GM12801 (cell line): ENCODE measurements at regions not wholly inside any gene's neighbourhood (a gene's known extent, or its start where the extent isn't known, plus 50 kb on each side); places are given as distances from the start of the nearest gene placed in this dataset.

Source experiments
- TF ChIP-seq, protein P1 (sequence below): IDR thresholded peaks from one replicate; pipeline ENCODE4 v1.5.1; 2011; ENCODE audit warnings: control low read depth; ENCODE audit not compliant: insufficient read length; ENCODE audit errors: extremely low read depth

DNA sequence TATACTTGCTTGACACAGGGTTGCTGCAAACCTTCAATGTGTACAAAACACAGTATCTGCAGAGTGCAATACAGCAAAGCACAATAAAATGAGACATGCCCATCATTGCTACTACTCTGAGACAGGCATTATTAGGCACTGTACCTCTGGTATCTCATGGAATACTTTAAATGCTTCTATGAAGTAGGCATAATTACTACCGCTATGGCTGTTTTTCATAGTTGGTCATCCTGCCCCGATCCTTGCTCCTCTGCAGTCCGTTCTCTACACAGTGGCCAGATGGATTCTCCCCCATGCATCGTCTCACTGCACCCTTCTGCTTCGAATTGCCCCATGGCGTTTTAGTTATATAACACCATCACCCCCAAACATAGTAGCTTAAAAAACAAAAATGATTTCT lies 83.0 kb upstream of the UBL3 start:
- TF ChIP-seq, protein P1, sequence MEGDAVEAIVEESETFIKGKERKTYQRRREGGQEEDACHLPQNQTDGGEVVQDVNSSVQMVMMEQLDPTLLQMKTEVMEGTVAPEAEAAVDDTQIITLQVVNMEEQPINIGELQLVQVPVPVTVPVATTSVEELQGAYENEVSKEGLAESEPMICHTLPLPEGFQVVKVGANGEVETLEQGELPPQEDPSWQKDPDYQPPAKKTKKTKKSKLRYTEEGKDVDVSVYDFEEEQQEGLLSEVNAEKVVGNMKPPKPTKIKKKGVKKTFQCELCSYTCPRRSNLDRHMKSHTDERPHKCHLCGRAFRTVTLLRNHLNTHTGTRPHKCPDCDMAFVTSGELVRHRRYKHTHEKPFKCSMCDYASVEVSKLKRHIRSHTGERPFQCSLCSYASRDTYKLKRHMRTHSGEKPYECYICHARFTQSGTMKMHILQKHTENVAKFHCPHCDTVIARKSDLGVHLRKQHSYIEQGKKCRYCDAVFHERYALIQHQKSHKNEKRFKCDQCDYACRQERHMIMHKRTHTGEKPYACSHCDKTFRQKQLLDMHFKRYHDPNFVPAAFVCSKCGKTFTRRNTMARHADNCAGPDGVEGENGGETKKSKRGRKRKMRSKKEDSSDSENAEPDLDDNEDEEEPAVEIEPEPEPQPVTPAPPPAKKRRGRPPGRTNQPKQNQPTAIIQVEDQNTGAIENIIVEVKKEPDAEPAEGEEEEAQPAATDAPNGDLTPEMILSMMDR, result no peak

DNA sequence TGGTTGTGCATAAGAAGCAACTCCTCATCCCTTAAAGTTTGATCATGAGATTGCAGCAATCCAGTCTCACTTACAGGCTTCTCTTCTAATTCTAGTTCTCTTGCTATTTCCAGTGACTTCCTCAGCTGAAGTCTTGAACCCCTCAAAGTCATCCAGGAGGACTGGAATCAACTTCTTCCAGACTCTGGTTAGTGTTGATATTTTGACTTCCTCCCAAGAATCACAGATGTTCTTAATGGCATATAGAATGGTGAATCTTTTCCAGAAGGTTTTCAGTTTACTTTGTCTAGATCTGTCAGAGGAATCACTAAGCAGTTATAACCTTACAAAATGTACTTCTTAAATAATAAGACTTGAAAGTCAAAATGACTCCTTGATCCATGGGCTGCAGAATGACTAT lies 81.3 kb upstream of the UBL3 start:
- TF ChIP-seq, protein P1, result no peak

DNA sequence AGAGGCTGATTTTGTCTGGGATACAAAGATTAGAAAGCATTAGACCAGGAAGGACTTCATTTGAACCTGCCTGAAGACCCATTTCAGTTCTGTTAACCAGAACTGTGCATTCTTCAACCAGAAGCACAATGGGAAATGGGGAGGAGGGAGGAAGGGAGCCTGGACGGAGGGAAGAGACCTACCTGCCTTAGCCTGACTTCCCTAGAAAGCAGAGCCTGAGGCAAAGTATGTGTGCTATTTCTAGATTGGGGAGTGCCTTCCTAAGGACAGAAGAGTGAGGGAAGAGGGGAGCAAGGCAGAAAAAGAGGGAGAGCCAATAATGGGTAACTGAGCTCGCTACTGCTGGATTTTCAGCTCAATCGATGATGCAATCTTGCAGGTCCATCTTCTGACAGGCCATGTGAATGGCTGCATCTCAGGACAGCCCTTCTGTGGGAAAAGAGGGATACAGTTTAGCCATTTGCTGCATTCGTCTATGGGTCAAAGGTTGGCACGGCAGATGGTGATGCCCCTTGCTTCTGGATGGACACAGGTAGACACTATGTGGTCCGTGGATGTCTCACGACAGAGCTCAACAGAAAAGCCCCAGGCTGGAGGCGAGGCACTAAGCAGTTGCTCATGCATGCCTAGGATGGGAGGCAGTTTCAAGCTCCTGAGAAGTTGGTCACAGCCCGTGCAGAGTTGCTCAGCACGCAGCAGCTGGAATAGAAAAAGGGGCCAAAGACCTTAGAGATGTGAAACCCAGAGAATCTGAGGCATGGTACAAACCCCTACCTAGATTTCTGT lies 78.8 kb upstream of the UBL3 start:
- TF ChIP-seq, protein P1, result no peak

DNA sequence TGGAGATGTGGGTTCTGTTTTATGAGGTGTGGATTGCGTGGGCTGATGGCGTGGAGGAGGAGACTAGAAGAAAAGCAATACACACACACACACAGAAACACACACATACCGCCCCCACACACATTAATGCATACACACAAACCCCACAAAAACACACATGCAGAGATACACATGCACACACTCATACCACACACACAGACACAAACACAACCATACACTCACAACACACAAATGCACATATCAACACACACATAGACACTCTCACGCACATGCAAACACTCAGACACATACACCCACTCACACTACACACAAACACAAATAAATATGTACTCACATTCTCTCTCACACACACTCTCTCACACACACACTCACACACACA lies 75.7 kb upstream of the UBL3 start:
- TF ChIP-seq, protein P1, result no peak

DNA sequence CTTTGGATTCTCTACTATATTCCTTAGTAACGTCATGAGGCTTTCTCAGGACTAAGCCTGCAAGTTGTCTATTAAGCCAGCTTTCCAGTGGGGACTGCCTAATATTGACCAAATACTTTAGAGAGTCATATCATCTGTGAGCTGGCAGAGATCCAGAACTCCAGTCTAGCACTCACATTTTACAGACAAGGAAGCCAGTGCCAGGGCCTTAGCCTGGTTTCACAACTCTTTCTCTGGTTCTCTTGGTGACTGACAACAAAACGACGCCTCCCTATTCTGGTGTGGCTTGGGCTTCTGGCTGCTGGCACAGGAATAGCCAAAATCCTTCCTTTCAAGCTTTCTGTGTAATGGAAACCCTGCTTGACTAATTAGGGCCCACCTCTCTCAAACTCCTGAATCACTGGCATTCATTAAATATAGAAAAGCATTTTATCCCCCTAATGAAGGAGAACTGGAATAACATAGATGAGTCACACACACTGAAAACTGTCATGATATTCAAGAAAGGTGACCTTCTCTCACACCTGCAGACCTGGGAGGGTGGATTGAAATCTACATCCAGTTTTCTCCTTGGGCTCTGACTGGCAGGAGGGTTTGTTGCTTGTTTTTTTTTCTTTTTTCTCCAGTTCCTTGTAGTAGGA lies 75.2 kb upstream of the UBL3 start:
- TF ChIP-seq, protein P1, result no peak

DNA sequence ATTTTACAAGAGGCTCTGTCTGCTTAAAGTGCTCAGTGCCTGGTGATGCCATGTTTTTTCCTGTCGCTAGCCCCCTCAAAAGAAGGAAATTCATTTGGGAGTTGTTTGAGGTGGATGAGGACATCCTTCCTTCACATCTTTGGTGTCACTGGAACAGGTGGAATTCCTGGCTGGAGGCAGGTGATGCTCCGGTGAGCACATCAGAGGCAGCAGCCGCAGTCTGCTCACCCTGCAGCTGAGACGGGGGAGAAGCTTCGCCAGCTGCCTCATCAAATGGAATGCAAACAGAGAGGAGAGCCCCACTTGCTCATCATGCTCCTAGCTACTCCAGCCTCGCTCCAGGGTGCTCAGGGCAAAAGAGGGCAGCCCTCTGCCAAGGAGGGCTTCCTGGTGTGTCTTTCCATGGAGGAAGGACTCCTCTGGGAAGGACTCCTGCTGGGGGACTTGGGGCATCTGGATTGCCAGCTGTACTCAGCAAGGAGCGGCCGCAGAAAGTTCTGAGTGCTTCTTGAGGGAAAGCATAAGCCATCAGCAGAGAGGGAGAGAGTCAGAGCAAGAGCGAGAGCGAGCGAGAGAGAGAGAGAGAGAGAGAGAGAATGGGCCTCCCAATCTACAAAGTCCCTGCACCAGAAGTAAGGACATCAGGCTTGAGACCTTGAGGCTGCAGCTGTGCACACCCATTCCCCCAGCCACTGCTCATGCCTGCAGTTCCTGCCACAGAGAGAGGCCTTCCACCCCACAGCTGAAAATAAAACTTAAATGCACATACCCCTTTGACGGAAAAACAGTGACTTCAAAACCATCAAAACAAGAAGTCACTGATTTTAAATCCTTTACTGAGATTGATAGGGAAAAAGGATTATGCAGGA lies 74.3 kb upstream of the UBL3 start:
- TF ChIP-seq, protein P1, result no peak

DNA sequence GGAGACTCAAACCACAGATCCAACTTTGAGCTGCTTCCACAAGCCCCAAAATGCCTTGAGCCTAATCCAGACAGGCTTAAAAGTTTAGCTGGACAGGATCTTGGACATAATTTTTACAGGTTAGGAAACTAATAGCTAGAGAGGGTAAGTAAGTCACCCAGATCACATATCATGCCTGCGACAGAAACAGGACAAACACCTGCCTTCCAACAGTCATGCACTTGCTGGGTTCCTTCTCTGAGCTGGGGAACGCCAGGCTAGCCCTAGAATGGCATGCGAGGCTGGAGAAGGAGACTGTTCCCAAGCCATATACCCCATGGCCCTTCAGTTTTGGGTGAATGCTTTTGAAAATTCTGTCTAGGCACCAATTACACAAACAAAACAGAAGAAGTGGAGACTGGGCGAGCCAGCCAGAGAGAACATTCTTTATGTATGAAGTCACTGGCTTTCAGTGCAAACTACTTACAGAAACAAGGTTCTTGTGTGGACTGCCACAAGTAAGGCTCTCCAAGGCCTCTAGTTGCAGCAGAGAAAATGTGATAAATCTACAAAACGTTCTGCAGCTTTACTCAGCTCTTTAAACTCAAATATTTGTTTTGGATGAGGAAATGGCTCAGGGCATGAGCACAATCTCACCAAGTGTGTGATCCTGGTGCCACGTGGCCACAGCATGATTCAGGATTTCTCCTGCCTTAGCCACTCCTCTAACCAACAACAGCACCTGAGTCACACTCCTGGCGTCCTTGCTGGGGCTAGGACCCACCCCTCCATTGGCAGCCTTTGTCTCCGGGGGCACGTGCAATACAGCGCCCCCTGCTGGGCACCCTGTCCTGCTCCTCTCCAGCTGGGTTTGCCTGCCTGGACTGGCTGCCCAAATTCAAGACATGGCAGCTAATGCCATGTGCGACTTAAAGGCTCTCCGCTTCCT lies 73.4 kb upstream of the UBL3 start:
- TF ChIP-seq, protein P1, result no peak
